Endodermal cell (in vitro differentiated cells): ENCODE measurements at regions not wholly inside any gene's neighbourhood (a gene's known extent, or its start where the extent isn't known, plus 50 kb on each side); places are given as distances from the start of the nearest gene placed in this dataset.

ENCODE experiments used
- DNase-seq: peaks from one replicate; pipeline ENCODE4 v3.0.0-alpha.2; 2017
- H3K27ac ChIP-seq: 2 replicates; pipeline ENCODE4 v1.5.1; 2013; ENCODE audit warnings: mild to moderate bottlenecking, low read depth, low read length, moderate library complexity
- H3K27me3 ChIP-seq: 2 replicates; pipeline ENCODE4 v1.6.1; 2013; ENCODE audit warnings: mild to moderate bottlenecking, low read length, moderate library complexity; ENCODE audit not compliant: insufficient read depth, control insufficient read depth, poor library complexity, severe bottlenecking
- H3K36me3 ChIP-seq: 2 replicates; pipeline ENCODE4 v1.7.0; 2013; ENCODE audit warnings: mild to moderate bottlenecking, low read length, moderate library complexity; ENCODE audit not compliant: control insufficient read depth, insufficient read depth
- H3K4me1 ChIP-seq: one replicate; pipeline ENCODE4 v1.7.0; 2013; ENCODE audit warnings: low read length; ENCODE audit not compliant: control insufficient read depth, insufficient read depth
- H3K4me3 ChIP-seq: 2 replicates; pipeline ENCODE4 v1.5.1; 2013; ENCODE audit warnings: mild to moderate bottlenecking, low read length, moderate library complexity
- H3K9ac ChIP-seq: 2 replicates; pipeline ENCODE4 v1.6.1; 2013; ENCODE audit warnings: mild to moderate bottlenecking, low read length, moderate library complexity; ENCODE audit not compliant: poor library complexity, severe bottlenecking; ENCODE audit errors: extremely low read depth
- H3K9me3 ChIP-seq: 2 replicates; pipeline ENCODE4 v1.6.1; 2013; ENCODE audit warnings: mild to moderate bottlenecking, low read length, moderate library complexity; ENCODE audit not compliant: control insufficient read depth
- H3K27ac Mint-ChIP-seq: 2 replicates; pipeline ENCODE4 v1.8.0; 2020; ENCODE audit warnings: mixed read lengths
- H3K27me3 Mint-ChIP-seq: 2 replicates; pipeline ENCODE4 v1.8.0; 2021; ENCODE audit warnings: mild to moderate bottlenecking, mixed read lengths; ENCODE audit not compliant: insufficient read depth
- H3K36me3 Mint-ChIP-seq: 2 replicates; pipeline ENCODE4 v1.8.0; 2020; ENCODE audit warnings: low read depth, mixed read lengths
- H3K4me1 Mint-ChIP-seq: 2 replicates; pipeline ENCODE4 v1.8.0; 2020; ENCODE audit warnings: mixed read lengths
- H3K4me3 Mint-ChIP-seq: 2 replicates; pipeline ENCODE4 v1.8.0; 2020; ENCODE audit warnings: mild to moderate bottlenecking, moderate library complexity, mixed read lengths
- H3K9me3 Mint-ChIP-seq: 2 replicates; pipeline ENCODE4 v1.8.0; 2020; ENCODE audit warnings: mild to moderate bottlenecking, mixed read lengths
- CTCF ChIP-seq: fragments of 200-600 bp; sonication (generic); conservative IDR thresholded peaks from 2 replicates; pipeline ENCODE4 v1.5.0; 2021; ENCODE audit warnings: antibody characterized with exemption, mild to moderate bottlenecking
- WGBS, 2 experiments: methylation state at CpG; one replicate each; pipeline versions ENCODE4 v1.1.5 to v1.1.7; 2013; ENCODE audit warnings: missing lambda C conversion rate in 2 of 2, mixed read lengths in 1 of 2; ENCODE audit not compliant: insufficient coverage in 1 of 2, insufficient read length in 1 of 2; 5-methylcytosine and 5-hydroxymethylcytosine counted together

- Histone ChIP-seq H3K4me1 (no peaks in the 10 kb centered on the region), H3K9me3 (peaks cover 11% of the 10 kb centered on the region), H3K9ac (no peak overlapping the region), H3K36me3 (no peaks in the 10 kb centered on the region), H3K27ac (no peak overlapping the region), H3K27me3 (no peaks in the 10 kb centered on the region), H3K4me3 (no peak overlapping the region)
- TF ChIP-seq CTCF, result no peak
- H3K4me3 Mint-ChIP-seq, result no peak overlapping the region
- peaks cover 14% of the 10 kb centered on the region for H3K9me3 Mint-ChIP-seq
- H3K36me3 Mint-ChIP-seq, result peaks cover 28% of the 10 kb centered on the region
- DNase-seq, result no peak
- no peaks in the 10 kb centered on the region for H3K4me1 Mint-ChIP-seq
- H3K27me3 Mint-ChIP-seq, result no peaks in the 10 kb centered on the region
- H3K27ac Mint-ChIP-seq, result no peak overlapping the region
- 83 to 90% methylated on average over 4 to 8 of the region's 8 CpGs for WGBS, 2 experiments
Measured at GRCh38 chr11:70490723-70491558, 92.6 kb downstream of the CTTN start.

GRCh38 chr11:70491696-70492472 is 93.6 kb downstream of the CTTN start:
- Mint-ChIP-seq H3K4me1 (peaks cover 2% of the 10 kb centered on the region), H3K27ac (no peak overlapping the region), H3K36me3 (peaks cover 25% of the 10 kb centered on the region), H3K4me3 (no peak overlapping the region), H3K27me3 (no peaks in the 10 kb centered on the region), H3K9me3 (peaks cover 14% of the 10 kb centered on the region)
- no peak overlapping the region for H3K9ac ChIP-seq
- DNase-seq, result no peak
- WGBS, 2 experiments, result 94% methylated on average over 22 to 30 of the region's 30 CpGs
- H3K27me3 ChIP-seq, result no peaks in the 10 kb centered on the region
- no peaks in the 10 kb centered on the region for H3K4me1 ChIP-seq
- no peaks in the 10 kb centered on the region for H3K36me3 ChIP-seq
- peaks cover 11% of the 10 kb centered on the region for H3K9me3 ChIP-seq
- no peak overlapping the region for H3K4me3 ChIP-seq
- H3K27ac ChIP-seq, result no peak overlapping the region
- TF ChIP-seq CTCF, result no peak

- no peaks in the 10 kb centered on the region for H3K27me3 Mint-ChIP-seq
- peaks cover 11% of the 10 kb centered on the region for H3K9me3 ChIP-seq
- TF ChIP-seq CTCF, result no peak
- no peaks in the 10 kb centered on the region for H3K27me3 ChIP-seq
- H3K9me3 Mint-ChIP-seq, result peaks cover 14% of the 10 kb centered on the region
- peaks cover 16% of the 10 kb centered on the region for H3K36me3 Mint-ChIP-seq
- no peak overlapping the region for H3K4me3 Mint-ChIP-seq
- H3K27ac Mint-ChIP-seq, result no peak overlapping the region
- 92% methylated on average over 3 of the region's 3 CpGs; no CpG with 5 or more reads in 1 of the 2 experiments for WGBS, 2 experiments
- peaks cover 9% of the 10 kb centered on the region for H3K4me1 Mint-ChIP-seq
- H3K36me3 ChIP-seq, result no peaks in the 10 kb centered on the region
- DNase-seq, result no peak
- no peak overlapping the region for H3K9ac ChIP-seq
- H3K4me3 ChIP-seq, result no peak overlapping the region
- H3K27ac ChIP-seq, result no peak overlapping the region
- H3K4me1 ChIP-seq, result peaks cover 6% of the 10 kb centered on the region
Measured at GRCh38 chr11:70493089-70493474, 94.8 kb downstream of the CTTN start.
